Mesothelial cell of epicardium (in vitro differentiated cells): ENCODE measurements at regions not wholly inside any gene's neighbourhood (a gene's known extent, or its start where the extent isn't known, plus 50 kb on each side); places are given as distances from the start of the nearest gene placed in this dataset.
"Not testable (repeated sequence)": the region's sequence is repeated elsewhere in the genome, so short reads cannot be mapped to it uniquely, and the experiment has no call there.

Source experiments
- DNase-seq, 2 experiments: peaks; one replicate each; pipeline ENCODE4 v3.0.0; 2021; ENCODE audit warnings: low spot score in 2 of 2; ENCODE audit not compliant: unreplicated experiment in 2 of 2
- H3K27ac Mint-ChIP-seq: 2 replicates; pipeline ENCODE4 v1.8.0; 2021; ENCODE audit warnings: mixed read lengths
- H3K27me3 Mint-ChIP-seq: 2 replicates; pipeline ENCODE4 v1.8.0; 2021; ENCODE audit warnings: low read depth, mixed read lengths
- H3K36me3 Mint-ChIP-seq: 2 replicates; pipeline ENCODE4 v1.8.0; 2021; ENCODE audit warnings: mixed read lengths
- H3K4me1 Mint-ChIP-seq: 2 replicates; pipeline ENCODE4 v1.8.0; 2021; ENCODE audit warnings: mixed read lengths
- H3K4me3 Mint-ChIP-seq: 2 replicates; pipeline ENCODE4 v1.8.0; 2021; ENCODE audit warnings: mild to moderate bottlenecking, moderate library complexity, mixed read lengths
- H3K9me3 Mint-ChIP-seq: 2 replicates; pipeline ENCODE4 v1.8.0; 2021; ENCODE audit warnings: mixed read lengths
- TF ChIP-seq, protein P1 (sequence below): fragments of 200-600 bp; sonication (generic); IDR thresholded peaks from one replicate; pipeline ENCODE4 v1.5.0; 2021; ENCODE audit warnings: antibody characterized with exemption; ENCODE audit not compliant: unreplicated experiment

DNA sequence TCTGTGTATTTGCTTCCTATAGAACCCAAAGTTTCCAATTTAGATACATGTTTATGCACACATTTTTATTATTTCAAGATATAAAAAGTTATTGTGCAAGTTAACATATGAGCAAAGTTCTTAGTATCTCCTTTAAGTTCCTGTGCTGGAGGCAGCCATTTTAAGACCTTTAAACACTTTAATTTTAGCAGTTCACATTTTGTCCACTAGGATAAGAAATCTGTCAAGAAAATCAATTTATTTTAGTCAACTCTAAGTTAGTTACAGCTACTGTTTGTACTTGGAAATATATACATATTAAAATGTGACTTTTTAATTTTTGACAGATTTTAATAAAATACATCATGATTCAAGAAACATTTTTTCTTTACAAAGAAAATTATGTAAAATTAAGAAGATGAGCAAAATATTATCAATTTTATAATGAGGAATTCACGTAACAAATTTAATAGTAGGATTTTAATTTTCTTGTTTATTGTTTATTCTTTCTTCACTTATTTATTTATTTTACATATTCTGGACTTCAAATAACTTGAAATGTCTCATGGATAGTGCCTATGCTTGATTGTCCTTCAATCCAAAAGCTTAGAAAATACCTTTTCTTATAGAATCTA lies 402.6 kb upstream of the GBE1 start:
- Mint-ChIP-seq H3K4me1 (no peaks in the 10 kb centered on the region), H3K9me3 (peaks cover 3% of the 10 kb centered on the region), H3K27ac (no peak overlapping the region), H3K27me3 (no peaks in the 10 kb centered on the region), H3K36me3 (no peaks in the 10 kb centered on the region), H3K4me3 (no peak overlapping the region)
- no peak for DNase-seq
- TF ChIP-seq, protein P1, sequence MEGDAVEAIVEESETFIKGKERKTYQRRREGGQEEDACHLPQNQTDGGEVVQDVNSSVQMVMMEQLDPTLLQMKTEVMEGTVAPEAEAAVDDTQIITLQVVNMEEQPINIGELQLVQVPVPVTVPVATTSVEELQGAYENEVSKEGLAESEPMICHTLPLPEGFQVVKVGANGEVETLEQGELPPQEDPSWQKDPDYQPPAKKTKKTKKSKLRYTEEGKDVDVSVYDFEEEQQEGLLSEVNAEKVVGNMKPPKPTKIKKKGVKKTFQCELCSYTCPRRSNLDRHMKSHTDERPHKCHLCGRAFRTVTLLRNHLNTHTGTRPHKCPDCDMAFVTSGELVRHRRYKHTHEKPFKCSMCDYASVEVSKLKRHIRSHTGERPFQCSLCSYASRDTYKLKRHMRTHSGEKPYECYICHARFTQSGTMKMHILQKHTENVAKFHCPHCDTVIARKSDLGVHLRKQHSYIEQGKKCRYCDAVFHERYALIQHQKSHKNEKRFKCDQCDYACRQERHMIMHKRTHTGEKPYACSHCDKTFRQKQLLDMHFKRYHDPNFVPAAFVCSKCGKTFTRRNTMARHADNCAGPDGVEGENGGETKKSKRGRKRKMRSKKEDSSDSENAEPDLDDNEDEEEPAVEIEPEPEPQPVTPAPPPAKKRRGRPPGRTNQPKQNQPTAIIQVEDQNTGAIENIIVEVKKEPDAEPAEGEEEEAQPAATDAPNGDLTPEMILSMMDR, result peak; percentile 89

DNA sequence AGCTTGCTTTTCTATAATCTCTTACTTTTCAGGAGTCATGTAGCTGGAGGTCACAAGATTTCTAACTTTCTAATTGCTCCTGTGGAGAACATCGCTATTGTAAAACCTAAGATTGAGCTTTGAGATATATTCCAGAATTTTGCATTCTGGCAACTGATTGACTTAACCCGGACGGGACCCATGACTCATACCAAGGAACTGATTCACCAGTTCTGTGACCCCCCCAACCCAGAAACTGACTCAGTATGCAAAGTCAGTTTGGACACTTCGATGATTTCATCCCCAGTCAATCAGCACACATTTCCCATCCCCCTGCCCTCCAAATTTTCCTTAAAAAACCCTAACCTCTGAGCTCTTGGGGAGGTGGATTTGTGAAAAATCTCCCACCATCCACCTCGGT lies 396.5 kb upstream of the GBE1 start:
- DNase-seq, result no peak
- TF ChIP-seq, protein P1, result no peak
- H3K9me3 Mint-ChIP-seq, result peaks cover 14% of the 10 kb centered on the region
- no peaks in the 10 kb centered on the region for H3K4me1 Mint-ChIP-seq
- peaks cover 3% of the 10 kb centered on the region for H3K36me3 Mint-ChIP-seq
- peaks cover 2% of the 10 kb centered on the region for H3K27me3 Mint-ChIP-seq
- H3K27ac Mint-ChIP-seq, result no peak overlapping the region
- H3K4me3 Mint-ChIP-seq, result no peak overlapping the region

DNA sequence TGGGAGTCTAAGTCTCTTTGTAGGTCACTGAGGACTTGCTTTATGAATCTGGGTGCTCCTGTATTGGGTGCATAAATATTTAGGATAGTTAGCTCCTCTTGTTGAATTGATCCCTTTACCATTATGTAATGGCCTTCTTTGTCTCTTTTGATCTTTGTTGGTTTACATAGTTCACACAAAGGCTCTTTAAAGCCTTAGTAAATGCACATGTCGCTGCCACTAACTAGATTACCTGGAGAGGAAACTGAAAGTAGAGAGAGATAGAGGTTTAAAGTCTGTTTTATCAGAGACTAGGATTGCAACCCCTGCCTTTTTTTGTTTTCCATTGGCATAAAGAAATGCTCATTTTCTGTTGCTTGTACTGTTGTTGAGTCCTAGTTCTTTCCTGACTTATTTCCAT lies 392.4 kb upstream of the GBE1 start:
- H3K27me3 Mint-ChIP-seq, H3K27ac Mint-ChIP-seq, DNase-seq, H3K4me3 Mint-ChIP-seq, H3K36me3 Mint-ChIP-seq, H3K4me1 Mint-ChIP-seq: not testable (repeated sequence)
- H3K9me3 Mint-ChIP-seq, result peaks cover 13% of the 10 kb centered on the region

DNA sequence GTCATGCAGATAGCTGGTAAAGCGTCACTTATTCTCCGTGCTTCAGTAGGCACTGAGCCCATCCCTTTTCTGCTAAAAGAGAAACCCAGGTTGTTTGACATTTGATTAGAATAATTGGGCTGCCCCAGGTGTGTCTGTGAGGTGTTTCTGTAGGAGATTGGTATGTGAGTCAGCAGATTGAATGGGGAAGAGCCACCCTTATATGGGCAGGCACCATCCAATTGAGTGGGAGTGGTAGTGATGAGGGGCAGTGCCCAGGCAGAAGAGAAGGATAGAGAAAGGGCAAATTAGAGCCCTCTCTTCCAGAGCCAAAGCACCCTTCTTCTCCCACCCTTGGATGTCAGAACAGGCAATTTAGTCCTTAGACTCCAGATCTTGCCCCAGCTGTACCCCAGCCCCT lies 384.3 kb upstream of the GBE1 start:
- TF ChIP-seq, protein P1, result no peak
- no peaks in the 10 kb centered on the region for H3K9me3 Mint-ChIP-seq
- H3K36me3 Mint-ChIP-seq, result no peaks in the 10 kb centered on the region
- no peak for DNase-seq
- H3K4me3 Mint-ChIP-seq, result no peak overlapping the region
- no peaks in the 10 kb centered on the region for H3K4me1 Mint-ChIP-seq
- no peak overlapping the region for H3K27ac Mint-ChIP-seq
- H3K27me3 Mint-ChIP-seq, result no peaks in the 10 kb centered on the region

DNA sequence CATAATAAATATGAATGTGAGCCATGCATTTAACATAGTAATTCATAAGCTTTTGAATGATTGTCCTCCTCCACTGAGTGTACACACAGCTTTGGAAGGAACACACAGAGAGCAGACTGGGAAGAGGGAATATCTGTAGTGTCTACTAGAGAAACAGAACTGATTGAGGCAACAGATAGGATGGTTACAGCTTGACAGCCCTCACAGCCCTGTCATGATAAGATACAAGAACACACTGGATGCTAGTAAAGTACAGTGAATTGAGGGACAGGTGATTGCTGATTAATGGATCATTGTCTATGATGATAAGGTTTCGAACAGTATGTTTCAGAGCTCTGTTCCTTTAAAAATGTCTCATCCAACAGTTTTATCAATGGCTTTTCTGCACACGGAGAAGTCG lies 383.4 kb upstream of the GBE1 start:
- Mint-ChIP-seq H3K4me1 (no peaks in the 10 kb centered on the region), H3K4me3 (no peak overlapping the region), H3K9me3 (no peaks in the 10 kb centered on the region), H3K27me3 (no peaks in the 10 kb centered on the region), H3K36me3 (no peaks in the 10 kb centered on the region), H3K27ac (no peak overlapping the region)
- TF ChIP-seq, protein P1, result no peak
- no peak for DNase-seq

DNA sequence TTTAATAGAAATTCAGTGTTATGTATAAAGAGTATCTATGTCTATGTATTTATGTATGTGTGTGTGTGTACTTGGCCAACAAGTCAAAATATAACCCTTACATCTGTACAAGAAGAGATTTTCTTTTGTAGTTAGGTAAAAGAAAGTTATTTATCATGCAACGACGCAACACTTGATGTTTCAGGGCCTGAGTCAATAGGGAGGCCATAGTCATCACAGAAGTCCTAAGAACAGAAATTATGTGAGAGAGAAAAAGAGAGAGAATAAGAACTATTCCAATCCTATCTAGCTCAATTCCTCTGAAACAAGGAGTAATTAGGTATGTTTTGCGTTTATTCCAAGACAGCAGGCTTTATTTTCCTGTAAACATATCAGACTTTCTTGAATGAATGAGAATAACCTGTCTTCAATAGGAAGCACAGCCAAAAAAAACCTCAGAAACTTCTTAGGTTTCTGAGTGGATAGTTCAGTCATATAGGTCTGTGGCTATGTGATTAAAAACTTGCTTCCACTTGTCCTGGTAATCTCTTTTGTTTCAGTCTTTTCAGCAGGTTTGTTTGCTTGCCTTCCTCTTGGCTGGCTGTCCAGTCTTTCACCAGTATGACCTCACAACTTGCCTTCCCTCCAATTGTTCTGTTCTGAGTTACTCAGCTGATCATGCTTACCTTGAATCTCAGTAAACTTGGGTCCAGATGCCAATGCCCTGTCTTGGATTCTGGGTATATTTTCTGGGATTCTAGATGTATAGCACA lies 382.4 kb upstream of the GBE1 start:
- Mint-ChIP-seq H3K4me3 (no peak overlapping the region), H3K36me3 (no peaks in the 10 kb centered on the region), H3K9me3 (no peaks in the 10 kb centered on the region), H3K27me3 (no peaks in the 10 kb centered on the region), H3K27ac (no peak overlapping the region), H3K4me1 (no peaks in the 10 kb centered on the region)
- DNase-seq, result no peak
- TF ChIP-seq, protein P1, result no peak
